NCI-H1417 treated with DMSO at 0.1 percent for 48 hours (cell line): ENCODE measurements at regions not wholly inside any gene's neighbourhood (a gene's known extent, or its start where the extent isn't known, plus 50 kb on each side); places are given as distances from the start of the nearest gene placed in this dataset.
"Not testable (repeated sequence)": the region's sequence is repeated elsewhere in the genome, so short reads cannot be mapped to it uniquely, and the experiment has no call there.

ENCODE experiments used
- DNase-seq: peaks from one replicate; lab custom pipeline; 2025; lab: John Stamatoyannopoulos, UW

- DNase-seq: no peak
Observed at GRCh38 chr4:124887739-124888138, 175.2 kb upstream of the ANKRD50 start.

GRCh38 chr4:124884316-124884715 lies 171.8 kb upstream of the ANKRD50 start:
- DNase-seq: no peak

GRCh38 chr4:124883632-124884031 lies 171.1 kb upstream of the ANKRD50 start:
- no peak for DNase-seq

GRCh38 chr4:124879195-124879594 lies 166.7 kb upstream of the ANKRD50 start:
- DNase-seq: no peak

GRCh38 chr4:124874172-124874450 lies 161.6 kb upstream of the ANKRD50 start:
- no peak for DNase-seq

GRCh38 chr4:124873361-124874171 lies 161.0 kb upstream of the ANKRD50 start:
- no peak for DNase-seq

- DNase-seq: no peak
Observed at GRCh38 chr4:124872659-124873058, 160.1 kb upstream of the ANKRD50 start.

- DNase-seq: no peak
Observed at GRCh38 chr4:124869961-124870495, 157.5 kb upstream of the ANKRD50 start.

GRCh38 chr4:124868495-124868894 lies 156.0 kb upstream of the ANKRD50 start:
- no peak for DNase-seq

- no peak for DNase-seq
Observed at GRCh38 chr4:124867536-124867935, 155.0 kb upstream of the ANKRD50 start.

GRCh38 chr4:124866301-124866700 lies 153.8 kb upstream of the ANKRD50 start:
- no peak for DNase-seq

- no peak for DNase-seq
Observed at GRCh38 chr4:124863040-124863545, 150.6 kb upstream of the ANKRD50 start.

GRCh38 chr4:124862261-124862660 lies 149.7 kb upstream of the ANKRD50 start:
- DNase-seq: no peak

- DNase-seq: no peak
Observed at GRCh38 chr4:124861761-124862160, 149.2 kb upstream of the ANKRD50 start.

- no peak for DNase-seq
Observed at GRCh38 chr4:124854968-124855367, 142.4 kb upstream of the ANKRD50 start.

- DNase-seq: no peak
Observed at GRCh38 chr4:124851741-124852140, 139.2 kb upstream of the ANKRD50 start.

GRCh38 chr4:124846306-124846705 lies 133.8 kb upstream of the ANKRD50 start:
- no peak for DNase-seq

- DNase-seq: no peak
Observed at GRCh38 chr4:124839786-124840390, 127.4 kb upstream of the ANKRD50 start.

- DNase-seq: no peak
Observed at GRCh38 chr4:124833831-124834505, 121.4 kb upstream of the ANKRD50 start.

GRCh38 chr4:124828382-124828781 lies 115.8 kb upstream of the ANKRD50 start:
- DNase-seq: no peak

GRCh38 chr4:124817531-124817930 lies 105.0 kb upstream of the ANKRD50 start:
- DNase-seq: no peak

- DNase-seq: not testable (repeated sequence)
Observed at GRCh38 chr4:124812203-124812602, 99.7 kb upstream of the ANKRD50 start.

- DNase-seq: no peak
Observed at GRCh38 chr4:124810827-124811226, 98.3 kb upstream of the ANKRD50 start.
